WTC11 (cell line): ENCODE measurements at regions not wholly inside any gene's neighbourhood (a gene's known extent, or its start where the extent isn't known, plus 50 kb on each side); places are given as distances from the start of the nearest gene placed in this dataset.

ENCODE experiments used
- CREB1 ChIP-seq: sonication (generic); formaldehyde crosslinking; IDR thresholded peaks from 2 replicates; pipeline ENCODE4 v1.8.0; 2023; ENCODE audit warnings: mild to moderate bottlenecking, missing genetic modification reagents
- CTCF ChIP-seq: fragments of 200-600 bp; IDR thresholded peaks from 2 replicates; pipeline ENCODE4 v1.8.0; 2022; ENCODE audit warnings: antibody characterized with exemption
- ESRRA ChIP-seq: sonication (generic); formaldehyde crosslinking; IDR thresholded peaks from 2 replicates; pipeline ENCODE4 v1.8.1; 2022; ENCODE audit warnings: mild to moderate bottlenecking, missing genetic modification reagents, borderline replicate concordance
- MAX ChIP-seq: sonication (generic); formaldehyde crosslinking; IDR thresholded peaks from 2 replicates; pipeline ENCODE4 v1.8.0; 2022; ENCODE audit warnings: mild to moderate bottlenecking, missing genetic modification reagents
- NFE2L1 ChIP-seq: sonication (generic); formaldehyde crosslinking; IDR thresholded peaks from 2 replicates; pipeline ENCODE4 v1.8.1; 2023; ENCODE audit warnings: missing genetic modification reagents
- TEAD4 ChIP-seq: sonication (generic); formaldehyde crosslinking; IDR thresholded peaks from 2 replicates; pipeline ENCODE4 v1.8.0; 2022; ENCODE audit warnings: mild to moderate bottlenecking, missing genetic modification reagents
- TP53 ChIP-seq: sonication (generic); formaldehyde crosslinking; IDR thresholded peaks from 2 replicates; pipeline ENCODE4 v1.8.1; 2023; ENCODE audit warnings: mild to moderate bottlenecking, missing genetic modification reagents
- ZBTB43 ChIP-seq: sonication (generic); formaldehyde crosslinking; IDR thresholded peaks from 2 replicates; pipeline ENCODE4 v1.8.1; 2023; ENCODE audit warnings: mild to moderate bottlenecking, missing genetic modification reagents

GRCh38 chr15:87470923-87471322 is 785.6 kb downstream of the NTRK3 start:
- TF ChIP-seq MAX (no peak), TP53 (CRISPR knock-in tag) (no peak), ESRRA (CRISPR knock-in tag) (no peak), TEAD4 (no peak), NFE2L1 (CRISPR knock-in tag) (no peak), CREB1 (CRISPR knock-in tag) (no peak), CTCF (no peak), ZBTB43 (CRISPR knock-in tag) (no peak)
